Ovary (tissue), 7 donors: ENCODE measurements at regions not wholly inside any gene's neighbourhood (a gene's known extent, or its start where the extent isn't known, plus 50 kb on each side); places are given as distances from the start of the nearest gene placed in this dataset.

ENCODE experiments used
- DNase-seq, 5 donors: peaks; one replicate each; pipeline ENCODE4 v3.0.0-alpha.2; 2019 to 2020
- H3K27ac ChIP-seq, 2 donors: fragments of 200-600 bp; one replicate each; pipeline versions ENCODE4 v1.5.1 to v1.8.0; 2019 to 2022
- H3K27me3 ChIP-seq: fragments of 200-600 bp; one replicate; pipeline ENCODE4 v1.8.0; 2022
- H3K36me3 ChIP-seq: fragments of 200-600 bp; sonication (generic); one replicate; pipeline ENCODE4 v1.5.1; 2019
- H3K4me1 ChIP-seq: one replicate; pipeline ENCODE4 v1.8.1; 2013; ENCODE audit warnings: mild to moderate bottlenecking, moderate library complexity; ENCODE audit not compliant: insufficient read depth
- H3K4me3 ChIP-seq: fragments of 200-600 bp; sonication (generic); one replicate; pipeline ENCODE4 v1.5.1; 2017
- H3K9me3 ChIP-seq, 2 donors: fragments of 200-600 bp in 1 of 2; sonication (generic) in 1 of 2; one replicate each; pipeline versions ENCODE4 v1.5.1 to v1.8.1; 2013 to 2019; ENCODE audit warnings: mild to moderate bottlenecking in 1 of 2, moderate library complexity in 1 of 2
- CTCF ChIP-seq, 3 donors: fragments of 450-650 bp in 2 of 3; fragments of 200-600 bp in 1 of 3; IDR thresholded peaks; one replicate each; pipeline versions ENCODE4 v1.5.1 to v1.8.0; 2016 to 2022; ENCODE audit warnings: antibody characterized with exemption in 3 of 3, mild to moderate bottlenecking in 1 of 3
- EP300 ChIP-seq: sonication (generic); formaldehyde crosslinking; IDR thresholded peaks from one replicate; pipeline ENCODE4 v1.6.1; 2017; ENCODE audit warnings: antibody characterized with exemption
- POLR2A ChIP-seq: fragments of 450-650 bp; IDR thresholded peaks from one replicate; pipeline ENCODE4 v1.6.1; 2017; ENCODE audit warnings: antibody characterized with exemption, mild to moderate bottlenecking, moderate library complexity
- WGBS, 3 donors: extraction: QIAGEN DNeasy Blood & Tissue Kit in 1 of 3; methylation state at CpG; one replicate each; pipeline versions ENCODE4 v1.1.5 to v1.1.7; 2013 to 2017; 5-methylcytosine and 5-hydroxymethylcytosine counted together
- intact Hi-C, 4 donors: fragments of 100-400 bp; cut with DNase I; formaldehyde crosslinking; loops; one replicate each; pipeline versions ENCODE4 v1.11.0 to v1.15.1; 2022 to 2023
- donor health status: DM: no; HTN: no; CAD: no; lungs with moderate emphysema.
- donor health status: DM: no; HTN: no; CAD: no.
- donor health status: Bipolar disorder and iron deficiency.
- donor health status: DM: no; HTN: no; CAD: no.
- donor health status: DM: yes; HTN: yes; CAD: no.

- no peaks in the 10 kb centered on the region for H3K9me3 ChIP-seq
- intact Hi-C loops = no loop called here
- no peaks in the 10 kb centered on the region for H3K36me3 ChIP-seq
- no peak for DNase-seq
- H3K4me1 ChIP-seq = no peaks in the 10 kb centered on the region
- no peak overlapping the region for H3K27ac ChIP-seq
- H3K27me3 ChIP-seq = no peaks in the 10 kb centered on the region
- TF ChIP-seq CTCF (IDR thresholded peaks at IDR 0.05) (no peak), EP300 (no peak), POLR2A (no peak)
- no peak overlapping the region for H3K4me3 ChIP-seq
These were observed 50.8 kb upstream of the SLC39A10 start for GRCh38 chr2:195606179-195606578.

- intact Hi-C loops = no loop called here
- WGBS, 3 donors = 93 to 94% (median 93%) methylated on average over 5 of the region's 5 CpGs
- Histone ChIP-seq H3K9me3 (no peaks in the 10 kb centered on the region), H3K27me3 (no peaks in the 10 kb centered on the region), H3K4me3 (no peak overlapping the region), H3K27ac (no peak overlapping the region), H3K36me3 (no peaks in the 10 kb centered on the region), H3K4me1 (no peaks in the 10 kb centered on the region)
- TF ChIP-seq EP300 = no peak
- no peak for TF ChIP-seq POLR2A
- TF ChIP-seq CTCF (IDR thresholded peaks at IDR 0.05) = no peak
- no peak for DNase-seq
These were observed 52.3 kb upstream of the SLC39A10 start for GRCh38 chr2:195604706-195605105.

- no peak for DNase-seq
- no peaks in the 10 kb centered on the region for H3K4me1 ChIP-seq
- no peak overlapping the region for H3K27ac ChIP-seq
- 85 to 87% (median 87%) methylated on average over 4 of the region's 4 CpGs for WGBS, 3 donors
- H3K9me3 ChIP-seq = no peaks in the 10 kb centered on the region
- no peaks in the 10 kb centered on the region for H3K27me3 ChIP-seq
- no peak for TF ChIP-seq POLR2A
- no peak for TF ChIP-seq CTCF (IDR thresholded peaks at IDR 0.05)
- no peak for TF ChIP-seq EP300
- no peak overlapping the region for H3K4me3 ChIP-seq
- H3K36me3 ChIP-seq = no peaks in the 10 kb centered on the region
- intact Hi-C loops = no loop called here
These were observed 53.0 kb upstream of the SLC39A10 start for GRCh38 chr2:195603998-195604397.

GRCh38 chr2:195603408-195603807, 53.6 kb upstream of the SLC39A10 start:
- Histone ChIP-seq H3K27me3 (no peaks in the 10 kb centered on the region), H3K27ac (no peak overlapping the region), H3K36me3 (no peaks in the 10 kb centered on the region), H3K4me1 (no peaks in the 10 kb centered on the region), H3K4me3 (no peak overlapping the region), H3K9me3 (no peaks in the 10 kb centered on the region)
- no peak for DNase-seq
- intact Hi-C loops = no loop called here
- 83 to 91% (median 88%) methylated on average over 4 of the region's 4 CpGs for WGBS, 3 donors
- no peak for TF ChIP-seq EP300
- no peak for TF ChIP-seq CTCF (IDR thresholded peaks at IDR 0.05)
- no peak for TF ChIP-seq POLR2A

GRCh38 chr2:195602687-195603086, 54.3 kb upstream of the SLC39A10 start:
- Histone ChIP-seq H3K27ac (no peak overlapping the region), H3K36me3 (no peaks in the 10 kb centered on the region), H3K4me3 (no peak overlapping the region), H3K27me3 (no peaks in the 10 kb centered on the region), H3K9me3 (no peaks in the 10 kb centered on the region), H3K4me1 (no peaks in the 10 kb centered on the region)
- intact Hi-C loops = no loop called here
- 78 to 87% (median 82%) methylated on average over 7 of the region's 7 CpGs for WGBS, 3 donors
- DNase-seq = no peak
- TF ChIP-seq CTCF (IDR thresholded peaks at IDR 0.05) = no peak
- no peak for TF ChIP-seq POLR2A
- TF ChIP-seq EP300 = no peak
